MM.1S (cell line): ENCODE measurements at regions not wholly inside any gene's neighbourhood (a gene's known extent, or its start where the extent isn't known, plus 50 kb on each side); places are given as distances from the start of the nearest gene placed in this dataset.

Experiments
- DNase-seq: peaks from one replicate; pipeline ENCODE4 v3.0.0-alpha.2; 2015
- H2AFZ ChIP-seq: fragments of 300-600 bp; sonication (generic); 2 replicates; pipeline ENCODE4 v1.6.0; 2016; ENCODE audit warnings: antibody characterized with exemption, low read length
- H3F3A ChIP-seq: fragments of 300-600 bp; sonication (generic); 2 replicates; pipeline ENCODE4 v1.6.1; 2016; ENCODE audit warnings: mild to moderate bottlenecking, antibody characterized with exemption, low read length, moderate library complexity, mixed read lengths; ENCODE audit not compliant: insufficient read depth
- H3K27ac ChIP-seq: fragments of 300-600 bp; sonication (generic); 2 replicates; pipeline ENCODE4 v1.5.1; 2016; ENCODE audit warnings: mild to moderate bottlenecking, low read length
- H3K27me3 ChIP-seq: fragments of 300-600 bp; sonication (generic); replicated peaks from 2 replicates; pipeline ENCODE4 v1.6.0; 2016; ENCODE audit warnings: low read length; ENCODE audit not compliant: insufficient read depth
- H3K36me3 ChIP-seq: fragments of 300-600 bp; sonication (generic); replicated peaks from 2 replicates; pipeline ENCODE4 v1.6.1; 2016; ENCODE audit warnings: mild to moderate bottlenecking, low read length, mixed read lengths; ENCODE audit not compliant: insufficient read depth
- H3K4me1 ChIP-seq: fragments of 300-600 bp; sonication (generic); 2 replicates; pipeline ENCODE4 v1.6.1; 2016; ENCODE audit warnings: low read length, mixed read lengths
- H3K4me2 ChIP-seq: fragments of 300-600 bp; sonication (generic); 2 replicates; pipeline ENCODE4 v1.6.0; 2016; ENCODE audit warnings: low read depth, low read length
- H3K4me3 ChIP-seq: fragments of 300-600 bp; sonication (generic); 2 replicates; pipeline ENCODE4 v1.5.1; 2016; ENCODE audit warnings: low read length, mixed read lengths
- H3K79me2 ChIP-seq: fragments of 300-600 bp; sonication (generic); 2 replicates; pipeline ENCODE4 v1.6.1; 2016; ENCODE audit warnings: mixed run types, low read length, mixed read lengths
- H3K9ac ChIP-seq: fragments of 300-600 bp; sonication (generic); 2 replicates; pipeline ENCODE4 v1.6.1; 2016; ENCODE audit warnings: low read length, mixed read lengths
- H3K9me2 ChIP-seq: fragments of 300-600 bp; sonication (generic); replicated peaks from 2 replicates; pipeline ENCODE4 v1.6.1; 2016; ENCODE audit warnings: mild to moderate bottlenecking, low read length, mixed read lengths; ENCODE audit not compliant: insufficient read depth
- H3K9me3 ChIP-seq: fragments of 300-600 bp; sonication (generic); replicated peaks from 2 replicates; pipeline ENCODE4 v1.6.1; 2016; ENCODE audit warnings: mild to moderate bottlenecking, low read length, mixed read lengths; ENCODE audit not compliant: insufficient read depth
- H4K20me1 ChIP-seq: fragments of 300-600 bp; sonication (generic); 2 replicates; pipeline ENCODE4 v1.6.1; 2016; ENCODE audit warnings: mild to moderate bottlenecking, low read length, moderate library complexity, mixed read lengths; ENCODE audit not compliant: insufficient read depth
- CTCF ChIP-seq: fragments of 300-600 bp; sonication (generic); IDR thresholded peaks from 2 replicates; pipeline ENCODE4 v1.5.1; 2016; ENCODE audit warnings: antibody characterized with exemption, low read length, mixed read lengths
- EZH2 ChIP-seq: fragments of 300-600 bp; sonication (generic); optimal IDR thresholded peaks from 2 replicates; pipeline ENCODE3; 2017; ENCODE audit warnings: low read depth, mild to moderate bottlenecking, antibody characterized with exemption, low read length, mixed read lengths
- EZH2phosphoT487 ChIP-seq: fragments of 300-600 bp; sonication (generic); IDR thresholded peaks from 2 replicates; pipeline ENCODE4 v1.6.1; 2018; ENCODE audit warnings: antibody characterized with exemption, low read length

GRCh38 chr20:23246717-23247664 lies 103.6 kb upstream of the NXT1 start:
- no peak for DNase-seq
- Histone ChIP-seq H3K27me3 (no peaks in the 10 kb centered on the region), H3F3A (no peaks in the 10 kb centered on the region), H3K9me3 (no peaks in the 10 kb centered on the region), H3K4me1 (no peaks in the 10 kb centered on the region), H4K20me1 (no peaks in the 10 kb centered on the region), H3K4me2 (no peak overlapping the region), H3K9ac (no peak overlapping the region), H3K27ac (no peak overlapping the region), H3K79me2 (no peaks in the 10 kb centered on the region), H3K36me3 (no peaks in the 10 kb centered on the region), H3K9me2 (no peaks in the 10 kb centered on the region), H3K4me3 (no peak overlapping the region), H2AFZ (no peak overlapping the region)
- no peak for TF ChIP-seq EZH2
- no peak for TF ChIP-seq CTCF
- no peak for TF ChIP-seq EZH2phosphoT487

GRCh38 chr20:23245553-23246181 lies 104.9 kb upstream of the NXT1 start:
- Histone ChIP-seq H3K9me3 (no peaks in the 10 kb centered on the region), H4K20me1 (no peaks in the 10 kb centered on the region), H3K27me3 (no peaks in the 10 kb centered on the region), H3K27ac (no peak overlapping the region), H3K4me1 (no peaks in the 10 kb centered on the region), H3K4me3 (no peak overlapping the region), H3F3A (no peaks in the 10 kb centered on the region), H3K36me3 (no peaks in the 10 kb centered on the region), H3K4me2 (no peak overlapping the region), H3K79me2 (no peaks in the 10 kb centered on the region), H3K9me2 (no peaks in the 10 kb centered on the region), H2AFZ (no peak overlapping the region), H3K9ac (no peak overlapping the region)
- no peak for DNase-seq
- TF ChIP-seq EZH2, result no peak
- 0 out of 2 replicates have a peak, but pooled peaks have one; percentile 5 for TF ChIP-seq CTCF

- Histone ChIP-seq H3K4me1 (no peaks in the 10 kb centered on the region), H3K9me3 (no peaks in the 10 kb centered on the region), H4K20me1 (no peaks in the 10 kb centered on the region), H3K4me2 (no peak overlapping the region), H3F3A (no peaks in the 10 kb centered on the region), H3K9me2 (no peaks in the 10 kb centered on the region), H3K27me3 (no peaks in the 10 kb centered on the region), H3K36me3 (no peaks in the 10 kb centered on the region), H3K27ac (no peak overlapping the region), H2AFZ (no peak overlapping the region), H3K9ac (no peak overlapping the region), H3K79me2 (no peaks in the 10 kb centered on the region), H3K4me3 (no peak overlapping the region)
- TF ChIP-seq EZH2 (no peak), EZH2phosphoT487 (no peak), CTCF (no peak)
- no peak for DNase-seq
Observed at GRCh38 chr20:23244916-23245552, 105.6 kb upstream of the NXT1 start.
